CD4-positive, CD25-positive, alpha-beta regulatory T cell (primary cell): ENCODE measurements at regions not wholly inside any gene's neighbourhood (a gene's known extent, or its start where the extent isn't known, plus 50 kb on each side); places are given as distances from the start of the nearest gene placed in this dataset.

Experiments
- ATAC-seq, 2 donors: fragments of 150-1000 bp; cut with Tn5 transposase; one replicate each; pipeline ENCODE4 v1.10.0; 2021; ENCODE audit warnings: low read depth in 2 of 2, moderate number of reproducible peaks in 2 of 2, moderate library complexity in 1 of 2
- DNase-seq, 3 donors: peaks; one replicate each; pipeline versions ENCODE4 v3.0.0 to v3.0.0-alpha.2; 2012 to 2022; ENCODE audit warnings: mixed read lengths in 1 of 3
- H3K27ac ChIP-seq: one replicate; pipeline ENCODE4 v1.7.0; 2013; ENCODE audit warnings: mild to moderate bottlenecking, low read length; ENCODE audit not compliant: insufficient read depth, poor library complexity, severe bottlenecking
- H3K27me3 ChIP-seq: one replicate; pipeline ENCODE4 v1.7.0; 2013; ENCODE audit warnings: low read length; ENCODE audit not compliant: control insufficient read depth, insufficient read depth
- H3K36me3 ChIP-seq: one replicate; pipeline ENCODE4 v1.7.0; 2013; ENCODE audit warnings: mild to moderate bottlenecking, low read length, moderate library complexity; ENCODE audit not compliant: control insufficient read depth, insufficient read depth
- H3K4me1 ChIP-seq: 2 replicates; pipeline ENCODE4 v1.7.0; 2013; ENCODE audit warnings: mild to moderate bottlenecking, low read length; ENCODE audit not compliant: insufficient read depth, control insufficient read depth, poor library complexity, severe bottlenecking
- H3K4me3 ChIP-seq: one replicate; pipeline ENCODE4 v1.7.0; 2013; ENCODE audit warnings: low read depth, mild to moderate bottlenecking, low read length, moderate library complexity
- H3K9me3 ChIP-seq, 2 experiments: 1 replicate in 1 of 2; 2 replicates in 1 of 2; pipeline ENCODE4 v1.7.0; 2013; ENCODE audit warnings: low read length in 2 of 2, mild to moderate bottlenecking in 1 of 2, moderate library complexity in 1 of 2; ENCODE audit not compliant: control insufficient read depth in 2 of 2
- H3K27ac Mint-ChIP-seq, 3 donors: one replicate each; pipeline ENCODE4 v1.8.0; 2020 to 2022; ENCODE audit warnings: mild to moderate bottlenecking in 3 of 3, mixed read lengths in 3 of 3, moderate library complexity in 2 of 3
- H3K27me3 Mint-ChIP-seq: one replicate; pipeline ENCODE4 v1.8.0; 2022; ENCODE audit warnings: mild to moderate bottlenecking, mixed read lengths
- H3K36me3 Mint-ChIP-seq: one replicate; pipeline ENCODE4 v1.8.0; 2020; ENCODE audit warnings: mixed read lengths
- H3K4me1 Mint-ChIP-seq, 4 donors: one replicate each; pipeline ENCODE4 v1.8.0; 2020 to 2022; ENCODE audit warnings: mixed read lengths in 4 of 4, mild to moderate bottlenecking in 1 of 4
- H3K4me3 Mint-ChIP-seq, 4 donors: one replicate each; pipeline ENCODE4 v1.8.0; 2020 to 2022; ENCODE audit warnings: mild to moderate bottlenecking in 4 of 4, mixed read lengths in 4 of 4, moderate library complexity in 3 of 4
- H3K9me3 Mint-ChIP-seq, 7 donors: one replicate each; pipeline ENCODE4 v1.8.0; 2020 to 2022; ENCODE audit warnings: mixed read lengths in 7 of 7, mild to moderate bottlenecking in 3 of 7, moderate library complexity in 2 of 7

GRCh38 chr1:58031416-58031815, 515.1 kb downstream of the OMA1 start:
- ATAC-seq (no peak), DNase-seq (no peak)
- Histone ChIP-seq H3K4me3 (no peak overlapping the region), H3K9me3 (no peaks in the 10 kb centered on the region), H3K27ac (no peak overlapping the region), H3K4me1 (no peaks in the 10 kb centered on the region), H3K27me3 (no peaks in the 10 kb centered on the region), H3K36me3 (no peaks in the 10 kb centered on the region)
- no peaks in the 10 kb centered on the region for H3K36me3 Mint-ChIP-seq
- no peak overlapping the region for H3K4me3 Mint-ChIP-seq
- H3K27me3 Mint-ChIP-seq = no peaks in the 10 kb centered on the region
- H3K27ac Mint-ChIP-seq = no peak overlapping the region
- no peaks in the 10 kb centered on the region for H3K9me3 Mint-ChIP-seq
- no peaks in the 10 kb centered on the region for H3K4me1 Mint-ChIP-seq

DNA sequence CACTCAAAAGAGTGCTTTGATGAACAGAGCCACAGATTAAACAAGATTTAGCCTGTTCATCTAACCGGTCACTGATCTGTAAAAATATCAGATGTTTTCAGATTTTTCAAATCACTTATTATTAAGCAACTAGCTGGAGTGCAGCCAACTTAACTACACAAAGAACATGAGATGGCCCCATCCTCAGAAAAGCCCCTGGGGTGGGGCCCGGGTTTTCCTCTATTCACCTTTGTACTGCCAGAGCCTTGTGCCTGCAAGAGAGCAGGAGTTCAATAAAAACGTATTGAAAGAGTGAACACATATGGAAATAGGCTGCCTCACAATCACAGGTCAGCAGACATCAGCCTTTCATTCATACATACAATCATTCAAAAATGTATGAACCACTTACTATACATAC, 516.1 kb downstream of the OMA1 start:
- H3K36me3 ChIP-seq = no peaks in the 10 kb centered on the region
- H3K36me3 Mint-ChIP-seq = no peaks in the 10 kb centered on the region
- peaks cover 0 to 2% (median 0%) of the 10 kb centered on the region in 7 donors for H3K9me3 Mint-ChIP-seq
- no peaks in the 10 kb centered on the region for H3K4me1 Mint-ChIP-seq
- no peak overlapping the region for H3K27ac ChIP-seq
- H3K27me3 ChIP-seq = no peaks in the 10 kb centered on the region
- H3K9me3 ChIP-seq = no peaks in the 10 kb centered on the region
- H3K27ac Mint-ChIP-seq = no peak overlapping the region
- H3K4me1 ChIP-seq = no peaks in the 10 kb centered on the region
- no peaks in the 10 kb centered on the region for H3K27me3 Mint-ChIP-seq
- H3K4me3 ChIP-seq = no peak overlapping the region
- DNase-seq = no peak
- no peak overlapping the region for H3K4me3 Mint-ChIP-seq
- ATAC-seq = no peak

DNA sequence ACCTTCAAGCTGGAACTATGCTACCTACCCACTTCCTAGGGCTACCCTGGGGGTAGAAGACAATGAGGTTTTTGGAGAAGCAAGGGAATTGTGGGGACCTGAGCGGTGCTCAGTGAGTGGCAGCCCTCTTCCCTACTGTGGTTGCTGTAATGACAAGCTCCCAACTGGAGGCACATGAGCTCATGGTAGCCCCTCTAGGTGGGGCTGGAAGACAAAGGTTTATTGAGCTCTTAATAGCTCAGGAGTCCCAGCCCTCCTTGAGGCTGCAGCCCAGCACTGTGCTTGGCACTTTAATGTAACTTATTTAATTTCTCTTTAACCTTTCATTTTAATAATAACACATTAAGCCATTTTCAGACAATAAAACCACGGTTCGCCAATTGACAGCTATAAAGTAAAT, 528.9 kb downstream of the OMA1 start:
- H3K27ac Mint-ChIP-seq = no peak overlapping the region
- peaks cover 0 to 2% (median 0%) of the 10 kb centered on the region in 7 donors for H3K9me3 Mint-ChIP-seq
- Histone ChIP-seq H3K27me3 (no peaks in the 10 kb centered on the region), H3K36me3 (no peaks in the 10 kb centered on the region), H3K4me3 (no peak overlapping the region), H3K4me1 (no peaks in the 10 kb centered on the region), H3K9me3 (no peaks in the 10 kb centered on the region), H3K27ac (no peak overlapping the region)
- no peaks in the 10 kb centered on the region for H3K4me1 Mint-ChIP-seq
- no peaks in the 10 kb centered on the region for H3K36me3 Mint-ChIP-seq
- DNase-seq (no peak), ATAC-seq (no peak)
- H3K27me3 Mint-ChIP-seq = no peaks in the 10 kb centered on the region
- H3K4me3 Mint-ChIP-seq = no peak overlapping the region

DNA sequence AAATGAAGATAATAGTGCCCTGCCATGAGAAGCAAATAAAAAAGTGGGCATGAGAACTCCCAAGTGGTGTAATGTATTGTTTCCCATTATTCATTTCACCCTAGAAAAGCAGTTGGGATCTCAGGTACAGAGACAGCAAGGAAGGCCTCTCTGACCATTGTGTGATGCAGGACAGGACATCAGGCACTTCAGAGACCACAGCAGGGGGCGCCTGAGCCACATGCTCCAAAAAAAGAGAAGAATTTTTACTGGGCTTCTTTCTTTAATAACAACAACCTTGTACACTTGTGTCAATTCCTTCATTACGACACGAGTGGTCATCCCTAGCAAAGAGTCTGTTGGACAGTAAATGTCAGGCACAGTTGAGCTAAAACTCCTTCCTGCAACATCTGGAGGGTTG, 533.3 kb downstream of the OMA1 start:
- no peak for DNase-seq
- Mint-ChIP-seq H3K4me3 (no peak overlapping the region), H3K4me1 (no peaks in the 10 kb centered on the region), H3K9me3 (peaks cover 0 to 2% (median 0%) of the 10 kb centered on the region in 7 donors), H3K27me3 (no peaks in the 10 kb centered on the region), H3K27ac (no peak overlapping the region), H3K36me3 (no peaks in the 10 kb centered on the region)
- no peaks in the 10 kb centered on the region for H3K36me3 ChIP-seq
- no peaks in the 10 kb centered on the region for H3K27me3 ChIP-seq
- H3K4me3 ChIP-seq = no peak overlapping the region
- H3K4me1 ChIP-seq = no peaks in the 10 kb centered on the region
- no peaks in the 10 kb centered on the region for H3K9me3 ChIP-seq
- no peak for ATAC-seq
- no peak overlapping the region for H3K27ac ChIP-seq

DNA sequence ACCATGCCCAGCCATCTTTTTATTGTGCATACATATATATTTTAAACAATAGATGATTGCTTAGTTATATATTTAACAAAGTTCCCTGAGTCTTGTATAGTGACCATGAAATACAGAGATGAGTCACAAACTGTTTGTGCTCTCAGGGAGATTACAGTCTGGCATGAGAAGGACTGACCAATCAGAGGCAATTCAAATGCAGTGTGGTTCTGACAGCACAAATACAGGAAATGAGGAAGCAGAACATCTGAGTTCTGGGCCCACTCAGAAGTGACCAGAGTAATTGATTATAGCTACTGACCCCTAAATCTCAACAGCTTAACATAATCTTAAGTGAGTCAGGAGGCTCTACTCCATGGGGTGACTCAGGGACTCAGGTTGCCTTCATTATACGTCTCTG, 534.5 kb downstream of the OMA1 start:
- ATAC-seq (no peak), DNase-seq (no peak)
- Mint-ChIP-seq H3K27ac (no peak overlapping the region), H3K27me3 (no peaks in the 10 kb centered on the region), H3K4me1 (no peaks in the 10 kb centered on the region), H3K4me3 (no peak overlapping the region), H3K36me3 (no peaks in the 10 kb centered on the region), H3K9me3 (peaks cover 0 to 2% (median 0%) of the 10 kb centered on the region in 7 donors)
- no peaks in the 10 kb centered on the region for H3K4me1 ChIP-seq
- no peak overlapping the region for H3K4me3 ChIP-seq
- no peaks in the 10 kb centered on the region for H3K9me3 ChIP-seq
- no peaks in the 10 kb centered on the region for H3K36me3 ChIP-seq
- H3K27ac ChIP-seq = no peak overlapping the region
- no peaks in the 10 kb centered on the region for H3K27me3 ChIP-seq

GRCh38 chr1:58006421-58007046, 540.0 kb downstream of the OMA1 start:
- no peaks in the 10 kb centered on the region for H3K9me3 Mint-ChIP-seq
- H3K36me3 Mint-ChIP-seq = no peaks in the 10 kb centered on the region
- no peak overlapping the region for H3K27ac Mint-ChIP-seq
- H3K27me3 Mint-ChIP-seq = no peaks in the 10 kb centered on the region
- H3K27me3 ChIP-seq = no peaks in the 10 kb centered on the region
- H3K9me3 ChIP-seq = no peaks in the 10 kb centered on the region
- no peaks in the 10 kb centered on the region for H3K4me1 Mint-ChIP-seq
- no peak for ATAC-seq
- H3K4me1 ChIP-seq = no peaks in the 10 kb centered on the region
- no peaks in the 10 kb centered on the region for H3K36me3 ChIP-seq
- no peak overlapping the region for H3K27ac ChIP-seq
- H3K4me3 Mint-ChIP-seq = no peak overlapping the region
- DNase-seq = no peak
- H3K4me3 ChIP-seq = no peak overlapping the region

DNA sequence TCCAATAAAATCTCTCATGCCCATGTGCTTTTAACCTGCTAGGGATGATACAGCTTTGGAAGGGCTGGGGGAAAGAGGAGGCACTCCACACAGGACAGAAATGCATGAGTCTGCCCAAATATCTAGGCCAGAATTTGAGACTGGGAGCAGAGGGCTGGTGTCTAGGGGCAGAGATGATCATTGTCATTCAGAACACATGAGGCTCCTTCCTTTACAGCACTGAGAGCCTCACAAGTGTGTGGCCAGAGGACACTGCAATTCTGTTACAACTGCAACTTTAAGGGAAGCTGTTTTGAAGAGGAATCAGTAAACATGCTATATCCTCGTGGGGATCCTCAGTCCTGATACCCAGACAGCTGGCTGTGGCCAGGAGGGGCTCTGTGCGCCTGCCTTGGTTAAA, 541.3 kb downstream of the OMA1 start:
- Mint-ChIP-seq H3K27me3 (no peaks in the 10 kb centered on the region), H3K4me3 (no peak overlapping the region), H3K27ac (no peak overlapping the region), H3K36me3 (no peaks in the 10 kb centered on the region), H3K4me1 (no peaks in the 10 kb centered on the region), H3K9me3 (peaks cover 0 to 2% (median 0%) of the 10 kb centered on the region in 7 donors)
- ATAC-seq = no peak
- no peaks in the 10 kb centered on the region for H3K9me3 ChIP-seq
- no peaks in the 10 kb centered on the region for H3K36me3 ChIP-seq
- H3K27me3 ChIP-seq = no peaks in the 10 kb centered on the region
- no peak overlapping the region for H3K27ac ChIP-seq
- DNase-seq = no peak
- no peak overlapping the region for H3K4me3 ChIP-seq
- H3K4me1 ChIP-seq = no peaks in the 10 kb centered on the region

- no peaks in the 10 kb centered on the region for H3K9me3 ChIP-seq
- no peak for ATAC-seq
- H3K27me3 ChIP-seq = no peaks in the 10 kb centered on the region
- H3K36me3 ChIP-seq = no peaks in the 10 kb centered on the region
- H3K27ac ChIP-seq = no peak overlapping the region
- Mint-ChIP-seq H3K4me1 (no peaks in the 10 kb centered on the region), H3K9me3 (peaks cover 0 to 2% (median 0%) of the 10 kb centered on the region in 7 donors), H3K27me3 (no peaks in the 10 kb centered on the region), H3K36me3 (no peaks in the 10 kb centered on the region), H3K4me3 (peak overlapping the region in 1 of 4 donors; percentile 59), H3K27ac (no peak overlapping the region)
- DNase-seq = no peak
- H3K4me3 ChIP-seq = no peak overlapping the region
- no peaks in the 10 kb centered on the region for H3K4me1 ChIP-seq
These were observed 542.5 kb downstream of the OMA1 start for GRCh38 chr1:58003988-58004387.
